K562 (cell line): ENCODE measurements at regions not wholly inside any gene's neighbourhood (a gene's known extent, or its start where the extent isn't known, plus 50 kb on each side); places are given as distances from the start of the nearest gene placed in this dataset.

Source experiments
- DDX20 ChIP-seq: fragments of 450-650 bp; IDR thresholded peaks from 2 replicates; pipeline ENCODE4 v1.6.1; 2016; ENCODE audit warnings: missing genetic modification characterization, low read depth, mild to moderate bottlenecking, missing compliant biosample characterization, moderate library complexity
- EP300 ChIP-seq: IDR thresholded peaks from 2 replicates; pipeline ENCODE4 v1.6.1; 2012; ENCODE audit warnings: low read length, improper control_type of control experiment
- ETV5 ChIP-seq: sonication (generic); formaldehyde crosslinking; IDR thresholded peaks from 2 replicates; pipeline ENCODE4 v1.4.0; 2020; ENCODE audit warnings: low read depth, mild to moderate bottlenecking, missing genetic modification reagents
- NR2C2 ChIP-seq, 2 experiments: fragments of 200-800 bp in 1 of 2; sonication (Bioruptor generic) in 1 of 2; sonication (generic) in 1 of 2; formaldehyde crosslinking in 1 of 2; IDR thresholded peaks; 2 replicates each; pipeline versions ENCODE4 v1.6.1 to v1.8.0; 2016 to 2022; ENCODE audit warnings: mild to moderate bottlenecking in 1 of 2, missing compliant biosample characterization in 1 of 2, missing genetic modification characterization in 1 of 2, missing genetic modification reagents in 1 of 2
- TF ChIP-seq, protein P1 (sequence below): fragments of 450-650 bp; IDR thresholded peaks from 2 replicates; pipeline ENCODE4 v1.6.1; 2016; ENCODE audit warnings: missing biosample characterization, missing genetic modification characterization

DNA sequence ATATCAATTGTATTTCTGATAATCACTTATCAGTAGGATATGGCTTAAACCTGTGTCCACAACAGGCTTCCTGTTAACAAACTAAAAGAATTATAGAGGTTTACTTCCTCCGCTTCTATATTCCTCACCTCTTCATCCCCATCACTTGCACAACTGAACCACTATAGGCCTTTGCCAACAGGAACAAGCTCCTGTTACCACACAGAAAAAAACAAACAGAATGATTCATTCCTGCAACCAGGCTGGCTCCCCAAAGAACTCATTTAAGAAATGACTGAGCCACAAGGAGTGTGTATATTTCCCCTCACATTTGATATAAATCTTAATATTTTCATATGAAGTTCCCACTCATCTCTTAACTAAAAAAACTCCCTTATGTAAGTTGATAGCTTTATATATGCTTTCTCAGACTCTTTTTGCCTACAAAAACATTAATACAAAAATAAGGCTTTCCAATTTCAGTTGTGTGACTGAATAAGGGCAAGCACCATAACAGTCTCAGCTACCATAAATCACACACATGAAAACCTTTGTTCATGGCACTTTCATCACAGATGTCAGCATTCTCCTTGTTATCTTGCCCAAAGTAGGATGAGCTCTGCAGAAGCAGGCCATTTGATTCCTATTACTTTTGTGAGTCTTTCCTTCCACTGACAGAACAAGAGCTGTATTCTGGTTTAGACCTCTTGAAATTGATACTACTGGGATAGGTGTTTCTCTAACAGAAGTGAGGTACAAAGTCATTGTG lies 366.8 kb downstream of the SLITRK1 start:
- TF ChIP-seq ETV5 (CRISPR knock-in tag) (no peak), NR2C2 (CRISPR knock-in tag; IDR thresholded peaks at IDR 0.05) (no peak), NR2C2 (tag; IDR thresholded peaks at IDR 0.05) (no peak), DDX20 (tag) (no peak), EP300 (no peak)
- TF ChIP-seq, protein P1, sequence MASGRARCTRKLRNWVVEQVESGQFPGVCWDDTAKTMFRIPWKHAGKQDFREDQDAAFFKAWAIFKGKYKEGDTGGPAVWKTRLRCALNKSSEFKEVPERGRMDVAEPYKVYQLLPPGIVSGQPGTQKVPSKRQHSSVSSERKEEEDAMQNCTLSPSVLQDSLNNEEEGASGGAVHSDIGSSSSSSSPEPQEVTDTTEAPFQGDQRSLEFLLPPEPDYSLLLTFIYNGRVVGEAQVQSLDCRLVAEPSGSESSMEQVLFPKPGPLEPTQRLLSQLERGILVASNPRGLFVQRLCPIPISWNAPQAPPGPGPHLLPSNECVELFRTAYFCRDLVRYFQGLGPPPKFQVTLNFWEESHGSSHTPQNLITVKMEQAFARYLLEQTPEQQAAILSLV (tag), result no peak
